Liver (tissue), 3 donors: ENCODE measurements at regions not wholly inside any gene's neighbourhood (a gene's known extent, or its start where the extent isn't known, plus 50 kb on each side); places are given as distances from the start of the nearest gene placed in this dataset.
A peak's percentile ranks its signal among the peaks of the same experiment; 100 is the strongest.

Source experiments
- CTCF ChIP-seq: fragments of 150-350 bp; IDR thresholded peaks from 2 replicates; pipeline ENCODE4 v1.5.1; 2017; ENCODE audit warnings: improper control_type of control experiment, low read depth, low read length; ENCODE audit not compliant: missing input control
- EGR1 ChIP-seq, 2 donors: IDR thresholded peaks; 2 replicates each; pipeline ENCODE4 v1.6.1; 2016 to 2018; ENCODE audit warnings: antibody characterized with exemption in 2 of 2, low read depth in 2 of 2
- JUND ChIP-seq, 2 donors: IDR thresholded peaks; 2 replicates each; pipeline ENCODE4 v1.6.1; 2016; ENCODE audit warnings: antibody characterized with exemption in 2 of 2
- MAX ChIP-seq: IDR thresholded peaks from 2 replicates; pipeline ENCODE4 v1.6.1; 2016; ENCODE audit warnings: antibody characterized with exemption
- TAF1 ChIP-seq: conservative IDR thresholded peaks from 2 replicates; pipeline ENCODE4 v1.6.1; 2016; ENCODE audit warnings: antibody characterized with exemption, mild to moderate bottlenecking
- donor health status: healthy.
- donor health status: healthy.

DNA sequence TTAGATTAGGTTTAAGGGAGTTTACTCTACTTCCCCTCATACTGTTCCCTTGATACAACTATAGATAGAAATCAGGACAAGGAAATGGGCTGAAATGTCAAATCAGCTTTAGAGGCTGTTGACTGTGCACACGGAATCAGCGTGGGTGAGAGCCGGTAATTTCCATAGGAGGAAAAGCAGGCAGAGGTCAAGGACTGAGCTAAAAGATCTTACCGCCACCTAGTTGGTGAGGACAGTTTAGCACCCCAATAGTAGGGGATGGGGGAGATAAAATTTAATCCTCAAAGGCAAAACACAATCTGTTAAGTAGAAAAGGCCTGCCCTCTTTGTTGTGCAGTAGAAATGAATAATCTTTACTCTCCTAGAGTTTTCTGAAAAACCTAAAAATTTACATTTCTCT lies 1154.5 kb upstream of the CHAC2 start:
- TF ChIP-seq JUND (IDR thresholded peaks at IDR 0.05) (no peak), CTCF (peak; percentile 48), EGR1 (IDR thresholded peaks at IDR 0.05; ENCODE audit: low read depth in 2 of 2) (no peak), TAF1 (no peak), MAX (no peak)
